ENCODE measurements at regions not wholly inside any gene's neighbourhood (a gene's known extent, or its start where the extent isn't known, plus 50 kb on each side); places are given as distances from the start of the nearest gene placed in this dataset.
"Not testable (repeated sequence)": the region's sequence is repeated elsewhere in the genome, so short reads cannot be mapped to it uniquely, and the experiment has no call there.

DNA sequence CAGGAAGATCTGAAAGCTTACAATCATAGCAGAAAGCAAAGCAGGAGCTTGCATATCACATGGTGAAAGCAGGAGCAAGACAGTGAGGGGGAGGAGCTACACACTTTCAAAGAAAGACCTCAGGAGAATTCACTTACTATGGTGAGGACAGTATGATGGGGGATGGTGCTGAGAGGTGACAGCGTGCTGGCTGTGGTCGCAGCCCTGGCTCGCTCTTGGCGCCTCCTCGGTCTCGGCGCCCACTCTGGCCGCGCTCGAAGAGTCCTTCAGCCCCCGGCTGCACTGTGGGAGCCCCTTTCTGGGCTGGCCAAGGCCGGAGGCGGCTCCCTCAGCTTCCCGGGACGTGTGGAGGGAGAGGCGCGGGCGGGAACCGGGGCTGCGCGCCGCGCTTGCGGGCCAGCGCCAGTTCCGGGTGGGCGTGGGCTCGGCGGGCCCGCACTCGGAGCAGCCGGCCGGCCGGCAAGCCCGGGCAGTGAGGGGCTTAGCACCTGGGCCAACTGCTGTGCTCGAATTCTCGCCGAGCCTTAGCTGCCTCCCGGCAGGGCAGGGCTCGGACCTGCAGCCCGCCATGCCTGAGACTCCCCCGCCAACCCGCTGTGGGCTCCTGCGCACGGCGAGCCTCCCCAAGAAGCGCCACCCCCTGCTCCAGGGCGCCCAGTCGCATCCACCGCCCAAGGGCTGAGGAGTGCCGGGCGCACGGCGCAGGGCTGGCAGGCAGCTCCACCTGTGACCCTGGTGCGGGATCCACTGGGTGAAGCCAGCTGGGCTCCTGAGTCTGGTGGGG is 131.9 kb upstream of the SPATS2L start:
- FAIRE-seq: no peak

DNA sequence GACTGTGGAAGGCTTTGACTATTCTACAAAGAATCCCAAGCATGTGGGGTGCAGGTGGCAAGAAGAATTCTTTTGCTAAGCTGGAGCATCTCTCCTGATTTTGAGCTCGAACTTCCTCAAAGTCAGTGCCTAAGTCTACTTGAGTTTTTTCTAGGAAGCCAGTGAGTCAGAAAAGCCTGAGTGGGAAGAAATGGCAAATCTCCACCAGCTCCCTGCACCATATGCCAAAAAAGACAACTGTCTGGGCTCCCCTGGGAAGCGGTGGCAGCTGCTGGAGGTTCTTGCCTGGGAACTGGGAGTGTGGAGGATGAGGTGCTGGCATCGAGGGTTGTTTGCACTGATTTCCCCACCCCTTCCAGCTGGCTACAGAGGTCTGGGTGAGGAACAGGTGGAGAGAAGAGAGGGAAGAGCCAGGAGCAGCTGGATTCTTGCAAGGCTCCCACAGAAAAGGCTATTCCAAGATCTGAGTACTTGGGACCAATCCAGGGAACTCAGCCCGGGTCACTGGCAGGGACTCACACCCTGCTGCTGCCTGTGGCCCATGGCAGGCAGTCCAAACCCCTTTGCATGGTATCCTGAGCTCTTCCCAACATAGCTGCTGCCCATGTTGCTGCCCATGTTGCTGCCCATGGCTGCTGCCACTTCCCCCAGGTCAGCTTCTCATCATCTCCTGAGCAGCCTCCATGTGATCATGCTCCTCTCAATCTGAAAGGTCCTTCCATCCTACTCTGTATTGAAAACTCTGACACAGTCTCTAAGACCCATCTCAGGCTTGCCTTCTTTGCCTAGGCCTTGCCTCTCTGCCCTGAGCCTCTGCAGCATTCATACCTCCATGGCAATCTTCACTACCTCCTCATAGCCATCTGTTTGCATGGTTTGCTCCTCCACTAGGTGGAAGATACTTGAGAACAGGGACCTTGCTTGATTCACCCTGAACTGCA is 128.3 kb upstream of the SPATS2L start:
- FAIRE-seq: no peak

DNA sequence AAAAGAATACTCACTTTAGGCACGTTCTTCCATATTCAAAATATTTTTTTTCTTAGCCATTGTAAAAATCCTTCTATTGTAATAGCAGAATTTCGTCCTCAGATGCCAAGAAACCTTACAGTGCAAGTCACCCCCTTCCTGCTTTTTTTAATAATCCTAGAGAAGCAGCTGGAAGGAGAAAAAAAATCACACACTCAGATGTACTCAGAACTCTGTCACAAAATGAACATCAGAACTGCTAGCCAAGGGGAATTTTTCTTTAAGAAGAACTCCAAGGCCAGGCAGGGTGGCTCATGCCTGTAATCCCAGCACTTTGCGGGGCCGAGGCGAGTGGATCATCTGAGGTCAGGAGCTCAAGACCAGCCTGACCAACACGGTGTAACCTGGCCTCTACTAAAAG is 127.3 kb upstream of the SPATS2L start:
- no peak for FAIRE-seq

DNA sequence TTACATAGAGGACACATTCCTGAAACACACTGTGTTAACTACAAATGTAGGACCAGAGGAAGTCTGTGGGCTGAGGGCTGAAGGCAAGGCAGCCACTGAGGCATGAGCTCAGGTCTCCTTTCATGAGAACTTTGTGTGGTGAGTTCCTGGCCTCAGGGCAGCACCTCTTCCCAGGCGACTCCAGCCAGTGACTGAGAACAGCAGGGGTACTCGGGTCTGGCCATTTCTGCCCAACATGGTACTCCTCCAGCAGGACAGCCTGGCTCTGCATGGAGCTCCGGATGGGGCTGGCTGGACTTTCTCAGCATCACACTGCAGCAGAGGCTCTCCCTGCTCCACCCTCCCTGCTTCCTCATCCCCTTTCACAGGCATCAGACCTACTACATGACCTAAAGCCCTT is 125.5 kb upstream of the SPATS2L start:
- FAIRE-seq: no peak

DNA sequence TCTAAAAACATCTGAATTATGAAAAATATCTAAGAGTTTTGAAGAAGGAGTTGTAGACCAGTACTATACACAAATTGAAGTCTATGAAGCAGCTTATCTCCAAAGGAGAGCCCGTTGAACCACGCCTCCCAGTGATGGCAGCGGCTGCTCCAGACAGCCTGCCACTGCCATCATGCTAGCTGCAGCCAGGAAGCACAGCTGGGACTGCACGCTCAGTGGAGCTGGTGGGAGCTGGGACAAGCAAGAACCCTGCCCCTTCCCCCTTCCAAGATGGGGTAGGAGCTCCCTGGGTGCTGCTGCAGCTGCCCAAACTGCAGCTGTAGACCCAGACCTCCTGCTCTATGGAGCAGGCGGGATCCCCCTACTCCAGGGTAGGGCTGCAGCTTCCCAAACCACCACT is 124.7 kb upstream of the SPATS2L start:
- FAIRE-seq: no peak

DNA sequence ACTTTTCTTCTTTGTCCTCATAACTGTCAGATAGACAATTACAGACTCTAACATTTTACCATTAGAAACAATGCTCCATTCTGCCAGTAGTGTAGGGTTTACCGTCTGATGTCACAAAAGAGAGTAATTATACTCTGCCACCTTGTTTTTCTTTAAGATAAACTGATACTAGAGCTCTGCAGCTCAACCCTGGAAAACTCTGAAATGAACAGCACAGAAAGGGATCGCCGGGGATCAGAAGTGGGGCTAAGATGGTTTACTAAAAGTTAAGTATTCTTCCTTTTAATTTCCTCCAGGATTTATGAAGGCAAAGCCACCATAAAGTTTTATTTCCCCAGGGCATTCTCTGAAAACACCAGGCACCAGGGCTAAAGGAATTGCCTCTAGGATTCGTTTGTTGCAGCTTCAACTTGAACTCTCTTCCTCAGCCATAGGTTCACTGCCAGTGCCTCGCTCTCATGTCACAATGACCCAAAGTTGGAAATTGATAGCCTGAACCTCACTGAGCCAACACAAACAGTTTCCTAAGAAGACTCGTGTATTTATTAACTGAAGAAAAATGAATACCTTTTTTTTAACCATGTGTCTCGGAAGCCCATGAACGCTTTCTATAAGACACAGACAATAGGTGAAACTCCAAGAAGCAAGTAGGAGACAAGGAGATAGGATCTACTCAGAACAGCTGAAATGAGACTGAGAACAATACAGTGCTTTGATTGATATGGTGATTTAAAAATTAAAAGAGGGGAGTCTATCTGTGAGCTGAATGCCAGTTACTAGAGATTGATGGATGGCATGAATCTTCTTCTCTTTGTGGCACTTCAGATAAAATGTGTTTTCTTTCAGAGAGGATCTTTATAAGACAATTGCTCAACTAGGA is 121.5 kb upstream of the SPATS2L start:
- no peak for FAIRE-seq

DNA sequence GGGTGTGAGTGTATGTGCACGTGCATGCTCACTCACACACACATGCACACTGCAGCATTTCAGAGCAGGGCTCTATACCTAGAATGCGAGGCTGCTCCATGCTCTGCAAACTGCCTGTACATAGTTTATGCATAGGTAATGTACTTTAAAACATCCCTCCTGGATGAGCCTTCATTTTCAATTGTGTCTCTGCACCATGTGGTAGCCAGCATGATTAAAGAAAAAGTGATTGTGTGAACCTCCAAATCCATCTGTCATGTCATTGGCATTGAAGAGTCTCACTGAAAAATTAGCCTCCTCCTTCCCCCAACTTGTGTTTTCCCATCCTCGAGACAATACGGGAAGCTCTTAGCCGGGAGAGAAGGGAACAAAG is 120.9 kb upstream of the SPATS2L start:
- no peak for FAIRE-seq

DNA sequence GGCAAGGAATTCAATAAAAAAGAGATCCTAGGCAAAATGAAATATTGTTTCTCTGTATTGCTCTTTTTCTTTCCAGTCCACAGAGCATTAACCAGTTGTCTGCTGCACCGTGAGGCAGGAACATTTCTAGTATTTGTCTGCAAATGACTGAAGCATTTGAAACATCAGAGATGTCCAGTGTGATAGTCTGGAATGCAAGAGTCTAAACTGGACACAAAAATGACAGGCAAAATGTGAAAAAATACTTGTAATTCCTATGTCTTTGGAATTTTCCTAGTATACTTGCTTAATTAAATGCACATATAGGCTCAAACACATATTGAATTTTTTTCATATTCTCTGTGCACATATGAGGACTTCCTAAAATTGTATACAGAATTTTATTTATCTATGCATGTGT is 120.5 kb upstream of the SPATS2L start:
- no peak for FAIRE-seq

DNA sequence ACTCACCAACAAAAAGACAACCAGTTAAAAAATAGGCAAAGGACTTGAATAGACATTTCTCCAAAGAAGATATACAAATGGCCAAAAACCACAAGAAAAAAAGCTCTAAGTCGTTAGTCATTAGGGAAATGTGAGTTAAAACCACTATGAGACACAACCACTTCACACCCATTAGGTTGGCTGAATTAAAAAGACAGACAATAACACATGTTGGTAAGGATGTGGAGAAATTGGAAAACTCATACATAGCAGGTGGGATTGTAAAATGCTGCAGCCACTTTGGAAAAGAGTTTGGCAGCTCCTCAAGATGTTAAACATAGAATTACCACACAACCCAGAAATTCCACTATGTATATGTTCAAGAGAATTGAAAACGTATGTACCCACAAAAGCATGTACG is 117.6 kb upstream of the SPATS2L start:
- FAIRE-seq: no peak

DNA sequence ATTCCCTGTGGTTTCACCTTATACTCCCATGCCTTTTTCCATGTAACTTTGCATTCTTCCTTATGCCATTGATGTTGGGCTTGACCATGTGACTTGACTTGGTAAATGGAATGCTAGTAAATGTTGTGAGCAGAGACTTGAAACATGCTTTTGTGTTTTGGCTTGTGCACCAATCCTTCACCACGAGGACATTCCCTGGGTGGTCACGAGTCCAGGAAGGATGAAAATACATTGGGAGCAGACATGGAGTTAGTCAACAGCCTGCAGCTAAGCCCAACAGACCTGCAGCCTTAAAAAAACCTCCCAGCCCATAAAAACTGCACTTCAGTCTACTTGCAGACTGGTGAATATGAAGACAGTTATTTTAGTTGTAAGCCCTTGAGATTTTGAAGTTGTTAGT is 116.5 kb upstream of the SPATS2L start:
- FAIRE-seq: no peak

DNA sequence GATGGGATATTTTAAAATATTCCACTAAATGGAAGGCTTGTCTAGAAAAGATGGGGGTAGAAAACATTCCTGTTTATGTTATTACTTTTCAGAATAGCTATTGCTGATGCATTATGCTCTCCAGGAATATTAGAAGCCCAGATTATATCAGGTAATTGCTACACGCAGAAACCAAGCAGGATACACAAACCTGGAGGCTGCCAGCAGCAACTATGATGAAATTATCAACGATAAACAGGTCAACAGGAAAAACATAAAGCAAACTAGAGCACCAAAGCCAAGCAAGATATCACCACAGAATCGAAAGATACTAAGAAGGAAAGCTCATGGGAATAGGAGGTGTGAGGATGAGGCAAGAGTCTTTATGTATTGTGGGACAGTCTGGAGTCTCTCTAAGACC is 113.2 kb upstream of the SPATS2L start:
- no peak for FAIRE-seq

DNA sequence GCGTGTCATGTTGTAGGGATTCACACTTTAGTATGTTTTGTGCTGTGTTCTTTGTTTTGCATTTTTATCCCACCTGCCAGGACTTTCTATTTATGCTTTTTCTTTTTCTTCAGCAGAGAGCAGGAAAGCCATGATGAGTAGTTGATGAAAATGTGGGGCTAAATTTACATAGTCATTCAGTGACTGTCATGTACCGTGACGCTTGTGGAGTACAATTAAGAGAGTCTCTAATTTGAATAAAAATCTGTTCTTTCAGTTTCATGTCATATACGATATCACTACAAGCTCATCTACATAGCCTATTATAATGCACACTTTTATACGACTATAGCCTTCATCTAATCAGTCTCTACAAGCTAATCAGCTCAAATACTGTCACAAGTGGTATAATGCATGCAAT is 112.7 kb upstream of the SPATS2L start:
- no peak for FAIRE-seq

DNA sequence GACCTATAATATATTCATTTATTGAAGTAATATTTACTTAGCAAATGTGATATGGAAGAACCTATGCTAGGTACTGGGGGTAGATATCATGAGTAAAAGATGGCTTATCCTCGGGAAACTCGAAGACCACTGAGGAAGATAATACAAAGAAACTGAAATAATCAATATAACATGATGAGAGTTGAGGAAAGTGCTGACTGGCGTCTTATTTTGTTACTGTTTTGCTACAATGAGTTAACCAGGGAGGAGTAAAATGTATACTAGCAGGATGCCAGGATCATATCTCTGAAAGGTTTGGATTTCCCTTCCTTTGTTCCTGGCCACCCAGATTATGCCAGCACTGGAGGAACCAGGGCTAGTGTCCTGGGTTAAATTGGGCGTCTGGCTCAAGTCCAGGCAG is 111.7 kb upstream of the SPATS2L start:
- FAIRE-seq: no peak

DNA sequence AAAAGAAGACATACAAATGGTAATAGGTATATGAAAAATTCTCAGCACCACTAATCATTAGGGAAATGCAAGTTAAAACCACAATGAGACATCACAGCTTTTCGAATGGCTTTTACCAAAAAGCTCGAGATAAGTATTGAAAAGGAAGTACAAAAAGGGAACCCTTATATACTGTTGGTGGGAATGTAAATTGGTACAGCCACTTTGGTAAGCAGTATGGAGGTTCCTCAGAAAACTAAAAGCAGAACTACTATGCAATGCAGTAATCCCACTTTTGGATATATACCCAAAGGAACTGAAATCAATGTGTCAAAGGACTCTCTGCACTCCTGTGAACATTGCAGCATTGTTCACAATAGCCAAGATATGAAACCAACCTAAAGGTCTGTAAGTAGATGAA is 107.5 kb upstream of the SPATS2L start:
- FAIRE-seq: no peak

DNA sequence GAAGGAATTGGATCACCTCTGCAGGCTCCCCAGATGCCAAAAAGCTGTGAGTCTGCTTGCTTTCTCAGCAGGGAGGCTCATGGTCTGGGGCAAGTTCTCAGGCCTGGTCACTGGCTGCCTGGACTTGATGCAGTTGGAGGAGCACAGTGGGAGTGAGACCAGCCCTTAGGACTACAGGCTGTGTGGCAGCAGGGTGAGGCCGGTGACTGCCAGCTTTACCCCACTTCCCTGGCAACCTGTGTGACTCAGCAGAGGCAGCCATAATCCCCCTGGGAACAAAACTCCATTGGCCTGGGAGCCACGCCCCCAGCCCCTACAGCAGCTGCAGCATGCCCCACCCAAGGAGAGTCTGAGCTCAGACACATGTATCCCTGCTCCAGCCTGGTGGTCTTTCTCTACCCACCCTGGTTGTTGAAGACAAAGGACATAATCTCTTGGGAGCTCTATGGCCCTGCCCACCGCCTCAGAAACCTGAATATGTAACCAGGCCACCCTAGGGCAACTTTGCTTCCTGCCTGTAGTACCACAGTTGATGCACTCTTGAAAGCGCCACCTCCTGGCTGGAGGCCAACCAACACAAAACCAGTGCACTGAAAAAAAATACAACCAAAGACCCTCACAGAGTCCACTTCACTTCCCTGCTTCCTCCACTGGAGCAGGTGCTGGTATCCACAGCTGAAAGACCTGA is 106.8 kb upstream of the SPATS2L start:
- FAIRE-seq: no peak

DNA sequence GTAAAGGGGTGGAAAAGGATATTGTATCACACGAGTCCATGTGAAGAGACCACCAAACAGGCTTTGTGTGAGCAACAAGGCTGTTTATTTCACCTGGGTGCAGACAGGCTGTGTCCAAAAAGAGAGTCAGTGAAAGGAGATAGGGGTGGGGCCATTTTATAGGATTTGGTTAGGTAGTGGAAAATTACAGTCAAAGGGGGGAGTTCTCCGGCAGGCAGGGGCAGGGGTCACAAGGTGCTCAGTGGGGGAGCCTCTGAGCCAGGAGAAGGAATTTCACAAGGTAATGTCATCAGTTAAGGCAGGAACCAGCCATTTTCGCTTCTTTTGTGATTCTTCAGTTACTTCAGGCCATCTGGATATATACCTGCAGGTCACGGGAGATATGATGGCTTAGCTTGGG is 104.7 kb upstream of the SPATS2L start:
- not testable (repeated sequence) for FAIRE-seq

DNA sequence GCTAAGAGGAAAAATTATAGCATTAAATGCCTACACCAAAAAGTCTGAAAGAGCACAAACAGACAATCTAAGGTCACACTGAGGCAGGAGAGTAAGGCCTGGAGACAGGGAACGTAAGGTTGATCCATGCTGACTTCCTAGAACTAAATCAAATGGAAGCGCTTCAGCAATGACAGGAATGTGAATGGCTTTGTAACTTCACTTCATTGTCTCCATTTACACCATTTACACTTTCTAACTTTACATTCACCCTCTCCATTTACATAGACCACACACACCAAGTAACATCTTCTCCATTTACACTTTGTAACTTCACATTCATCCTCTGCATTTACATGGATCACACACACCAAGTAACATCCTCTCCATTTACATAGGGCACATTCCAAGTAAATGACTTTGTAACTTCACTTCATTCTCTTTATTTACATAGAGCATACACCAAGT is 103.1 kb upstream of the SPATS2L start:
- no peak for FAIRE-seq

DNA sequence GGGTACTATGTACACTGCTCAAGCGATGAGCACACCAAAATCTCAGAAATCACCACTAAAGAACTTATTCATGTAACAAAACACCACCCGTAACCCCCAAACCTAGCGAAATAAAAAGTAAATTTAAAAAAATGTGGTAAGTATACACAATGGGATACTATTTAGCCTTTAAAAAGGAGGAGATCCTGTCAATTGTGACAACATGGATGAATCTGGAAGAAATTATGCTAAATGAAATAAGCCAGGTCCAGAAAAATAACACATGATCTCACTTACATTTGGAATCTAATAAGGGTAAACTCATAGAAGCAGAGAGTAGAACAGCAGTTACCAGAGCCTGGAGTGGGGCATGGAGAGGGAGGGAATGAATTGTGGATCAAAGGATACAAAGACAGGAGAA is 98.5 kb upstream of the SPATS2L start:
- no peak for FAIRE-seq

DNA sequence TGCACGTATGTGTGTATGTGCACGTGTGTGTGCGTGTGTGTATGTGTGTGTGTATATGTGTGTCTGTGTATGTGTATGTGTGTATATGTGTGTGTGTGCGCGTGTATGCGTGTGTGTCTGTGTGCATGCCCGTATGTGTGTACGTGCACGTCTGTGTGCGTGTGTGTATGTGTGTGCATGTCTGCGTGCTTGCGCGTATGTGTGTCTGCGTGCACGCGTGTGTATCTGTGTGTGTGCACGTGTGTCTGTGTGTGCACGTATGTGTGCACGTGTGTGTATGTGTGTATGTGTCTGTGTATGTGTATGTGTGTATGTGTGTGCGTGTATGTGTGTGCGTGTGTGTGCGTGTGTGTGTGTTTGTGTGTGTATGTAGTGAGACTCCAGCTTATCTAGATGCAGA is 97.5 kb upstream of the SPATS2L start:
- no peak for FAIRE-seq

DNA sequence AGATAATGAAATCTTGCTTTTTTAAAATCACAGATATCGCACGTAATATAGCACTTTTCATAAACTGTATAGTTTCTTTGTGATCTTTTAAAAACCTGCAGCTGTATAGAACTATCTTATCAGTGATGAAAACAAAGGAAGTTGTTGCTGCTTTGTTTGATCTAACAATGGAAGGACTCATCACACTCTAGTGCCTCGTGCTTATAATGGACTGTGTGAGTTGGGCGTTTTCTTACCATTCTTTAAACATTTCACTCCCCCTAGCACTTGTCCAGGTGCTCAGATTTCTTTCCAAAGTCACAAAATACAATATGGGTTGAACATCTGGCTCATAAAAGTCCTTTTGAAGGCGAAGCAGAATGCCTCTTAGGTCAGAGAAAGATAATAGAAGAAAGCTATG is 94.8 kb upstream of the SPATS2L start:
- no peak for FAIRE-seq

DNA sequence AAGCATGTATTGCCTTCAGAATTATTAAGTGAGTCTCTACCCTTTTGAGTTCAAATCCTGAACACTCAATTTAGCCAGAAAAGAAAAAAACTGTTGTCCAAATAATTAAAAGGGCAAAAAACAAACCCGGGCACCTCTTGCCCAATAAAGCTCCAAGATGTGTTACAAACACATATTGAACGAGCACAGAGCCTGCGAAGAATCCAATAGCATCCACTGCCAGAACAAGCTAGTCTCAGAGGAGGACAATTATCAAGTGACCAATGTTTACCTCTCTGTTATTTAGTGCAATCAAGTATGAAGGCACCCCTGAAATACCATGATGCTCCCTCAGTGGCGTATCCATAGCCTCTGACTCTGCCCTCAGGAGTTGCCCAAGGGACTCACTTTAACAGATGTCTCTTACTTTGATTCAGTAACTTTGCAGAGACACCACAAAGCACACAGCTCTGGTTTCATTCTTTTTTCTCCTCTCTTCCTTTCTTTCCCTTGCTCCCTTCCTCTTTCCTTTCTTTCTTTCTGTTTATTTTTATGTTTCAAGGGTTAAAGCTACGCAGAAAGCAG is 93.5 kb upstream of the SPATS2L start:
- no peak for FAIRE-seq

DNA sequence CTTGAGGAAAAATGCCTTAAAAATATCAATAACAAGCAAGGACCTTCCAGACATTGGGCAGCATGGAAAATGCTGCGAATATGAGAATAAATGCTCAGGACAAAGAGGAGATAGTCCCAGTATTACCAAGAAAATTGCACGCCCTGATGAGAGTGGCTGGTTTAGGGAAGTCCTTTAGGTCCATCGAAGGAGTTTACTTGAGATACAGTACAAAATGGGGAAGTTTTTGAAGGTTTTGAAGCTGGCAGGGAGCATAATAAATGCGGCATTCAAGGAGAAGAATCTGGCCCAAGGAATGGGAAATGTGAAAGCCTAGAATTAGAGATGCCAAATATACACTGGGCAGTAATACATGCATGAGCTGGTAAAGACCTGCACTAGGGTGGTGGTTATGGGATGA is 90.2 kb upstream of the SPATS2L start:
- FAIRE-seq: no peak
